HG02623 (cell line): ENCODE measurements at regions not wholly inside any gene's neighbourhood (a gene's known extent, or its start where the extent isn't known, plus 50 kb on each side); places are given as distances from the start of the nearest gene placed in this dataset.
"Not testable (repeated sequence)": the region's sequence is repeated elsewhere in the genome, so short reads cannot be mapped to it uniquely, and the experiment has no call there.

Experiments used
- ATAC-seq: cut with Tn5 transposase; IDR thresholded peaks from one replicate; pipeline ENCODE4 v1.9.1; 2021; ENCODE audit warnings: moderate library complexity; ENCODE audit not compliant: unreplicated experiment

DNA sequence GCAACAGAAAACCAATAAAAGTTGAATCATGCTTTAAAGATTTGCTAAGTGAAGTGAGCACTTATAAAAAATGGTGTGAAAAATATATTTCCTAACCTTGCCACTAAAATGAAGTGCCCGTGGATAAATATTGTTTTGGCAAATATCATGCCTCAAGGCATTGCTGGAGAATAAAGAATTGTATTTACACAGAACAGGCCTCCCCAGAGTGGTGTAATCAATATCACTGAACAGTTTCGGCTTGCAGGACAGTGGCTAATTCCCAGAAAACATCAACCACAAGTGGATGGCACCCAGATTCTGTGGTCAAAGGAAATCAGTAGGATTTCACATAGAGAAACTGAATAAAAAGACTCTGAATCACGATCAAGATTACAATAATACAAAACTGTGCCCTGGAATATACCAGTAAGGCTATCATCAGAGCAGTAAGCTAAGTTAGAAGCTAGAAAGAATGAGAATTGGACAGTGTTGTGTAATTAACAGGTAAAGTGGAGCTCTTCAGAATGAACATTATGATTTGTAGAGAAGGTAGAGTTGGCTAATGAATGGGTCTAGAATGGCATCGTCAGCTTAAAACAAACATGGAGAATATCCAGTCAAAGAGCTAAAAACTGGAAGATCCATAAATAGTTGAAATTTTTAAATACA lies 1026.9 kb upstream of the ADGRB3 start:
- no peak for ATAC-seq

DNA sequence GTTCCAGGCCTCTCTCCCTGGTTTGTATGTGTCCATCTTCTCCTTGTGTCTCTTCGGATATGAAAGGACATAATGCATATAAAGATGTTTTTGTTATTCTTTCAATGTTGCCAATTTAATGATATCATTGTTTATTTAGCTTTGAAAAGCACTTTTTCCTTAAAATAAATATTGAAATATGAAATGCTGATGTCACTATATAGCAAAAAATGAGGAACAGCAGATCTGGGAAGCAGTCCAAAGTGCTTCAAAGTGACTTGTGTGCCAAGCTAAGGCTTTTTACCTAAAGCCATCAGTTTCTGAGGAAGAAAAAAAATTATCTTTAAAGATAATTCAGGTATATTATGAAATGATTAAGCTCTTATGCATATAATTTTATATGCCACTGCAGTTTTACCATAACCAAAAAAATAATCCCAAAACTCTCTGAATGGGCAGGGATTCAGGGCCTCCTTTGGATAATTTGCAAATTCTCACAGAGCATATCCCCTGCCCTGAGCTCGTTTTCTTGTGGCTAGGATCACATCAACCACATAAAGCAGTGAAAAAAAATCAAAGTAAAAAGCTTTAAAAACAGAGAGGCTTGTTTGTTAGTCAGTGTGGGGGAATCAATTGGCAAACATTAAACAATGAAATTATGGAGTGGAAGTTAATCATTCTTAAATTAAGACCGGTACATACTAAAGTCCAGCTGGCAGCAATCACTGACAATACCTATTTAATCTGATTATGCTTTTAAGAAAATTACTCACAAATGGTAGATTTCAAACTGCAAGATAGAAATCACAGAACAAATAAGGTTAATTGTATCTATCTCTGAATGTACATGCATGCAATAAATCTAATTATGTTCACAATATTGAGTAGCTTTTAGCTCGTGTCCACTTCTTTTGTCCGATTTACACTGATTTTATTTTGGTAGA lies 1027.9 kb upstream of the ADGRB3 start:
- no peak for ATAC-seq

DNA sequence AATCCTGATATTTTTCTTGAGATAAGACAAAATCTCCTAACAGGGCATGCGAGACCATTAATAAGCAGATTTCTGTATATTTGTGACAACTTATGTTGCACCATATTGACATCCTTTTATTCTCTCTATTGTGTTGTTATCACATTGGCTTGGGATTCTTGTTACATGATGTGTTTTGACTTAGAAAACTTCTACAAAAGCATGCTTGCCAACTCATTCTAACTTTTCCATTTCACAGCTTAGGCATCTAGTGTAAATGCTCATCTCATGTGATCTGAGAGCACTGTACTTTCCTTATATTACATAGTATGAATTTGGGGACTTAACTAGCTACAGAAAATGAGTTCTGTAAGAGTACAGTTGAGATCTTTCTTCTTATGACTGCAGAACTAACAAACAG lies 1040.7 kb upstream of the ADGRB3 start:
- ATAC-seq: no peak

DNA sequence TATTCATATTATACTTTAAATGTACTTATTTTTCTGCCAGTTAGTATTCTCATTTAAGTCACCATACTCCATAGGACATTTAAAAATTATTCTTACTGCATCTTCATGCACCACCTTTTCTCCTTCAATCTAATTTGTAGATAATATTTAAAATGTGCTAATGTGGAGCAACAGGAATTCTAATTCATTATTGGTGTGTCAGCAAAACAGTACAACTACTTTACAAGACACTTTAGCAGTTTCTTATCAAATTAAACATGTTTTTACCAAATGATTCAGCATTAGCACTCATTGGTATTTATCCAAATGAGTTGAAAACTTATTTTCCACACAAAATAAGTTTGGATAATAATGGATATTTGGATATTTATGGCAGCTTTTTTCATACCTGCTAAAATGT lies 1041.8 kb upstream of the ADGRB3 start:
- no peak for ATAC-seq

DNA sequence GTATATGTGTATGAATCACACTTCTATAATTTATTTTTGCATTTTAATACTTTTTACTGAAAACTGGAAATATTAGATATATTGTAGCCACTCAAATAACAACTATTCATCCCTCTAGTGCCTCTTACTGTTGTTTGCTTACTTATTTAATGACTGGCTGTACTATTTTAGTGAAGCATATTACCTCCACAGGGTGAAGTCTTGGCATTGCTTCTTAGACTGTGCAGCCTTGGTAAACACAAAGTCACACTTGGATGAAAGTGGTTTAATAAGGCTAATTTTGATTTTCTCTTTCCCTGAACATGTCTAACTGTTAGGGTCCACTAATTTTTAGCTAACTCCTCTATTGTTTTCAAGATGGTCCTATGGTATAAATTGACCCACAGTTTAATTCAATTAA lies 1043.2 kb upstream of the ADGRB3 start:
- ATAC-seq: no peak

DNA sequence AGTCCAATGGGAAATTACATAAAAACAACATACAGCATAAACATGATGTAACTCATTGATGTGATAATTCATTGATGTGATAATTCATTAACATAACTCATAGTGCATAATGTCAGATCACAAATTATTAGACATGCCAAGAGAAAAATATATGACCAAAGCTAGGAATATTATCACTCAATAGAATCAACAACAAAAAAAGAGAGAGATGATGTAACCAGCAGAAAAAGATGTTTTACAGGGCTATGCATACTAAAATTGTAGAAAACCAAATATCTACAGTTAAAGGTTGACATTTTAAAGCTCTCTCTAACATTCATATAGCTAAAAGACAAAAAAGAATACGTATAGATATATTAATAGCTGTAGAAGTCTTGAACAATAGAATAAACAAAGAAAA lies 1067.2 kb upstream of the ADGRB3 start:
- no peak for ATAC-seq

DNA sequence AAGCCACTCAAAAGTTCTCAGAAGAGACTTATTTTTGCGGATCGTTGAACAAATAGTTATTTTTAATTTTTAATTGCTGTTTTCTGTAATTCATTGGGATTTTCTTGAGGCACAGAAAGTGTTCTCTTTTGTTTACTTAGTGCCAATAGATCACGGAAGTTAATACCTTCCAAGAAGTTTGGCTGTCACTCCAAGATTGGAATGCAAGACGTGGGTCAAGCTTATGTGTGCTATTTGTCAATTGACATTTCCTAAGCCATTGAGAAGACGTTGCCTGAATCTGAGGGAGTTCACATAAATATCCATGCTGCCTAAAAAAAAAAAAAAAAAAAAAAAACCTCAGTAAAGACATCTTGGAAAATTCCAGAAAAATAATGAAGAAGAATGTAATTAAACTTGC lies 1071.4 kb upstream of the ADGRB3 start:
- ATAC-seq: no peak

DNA sequence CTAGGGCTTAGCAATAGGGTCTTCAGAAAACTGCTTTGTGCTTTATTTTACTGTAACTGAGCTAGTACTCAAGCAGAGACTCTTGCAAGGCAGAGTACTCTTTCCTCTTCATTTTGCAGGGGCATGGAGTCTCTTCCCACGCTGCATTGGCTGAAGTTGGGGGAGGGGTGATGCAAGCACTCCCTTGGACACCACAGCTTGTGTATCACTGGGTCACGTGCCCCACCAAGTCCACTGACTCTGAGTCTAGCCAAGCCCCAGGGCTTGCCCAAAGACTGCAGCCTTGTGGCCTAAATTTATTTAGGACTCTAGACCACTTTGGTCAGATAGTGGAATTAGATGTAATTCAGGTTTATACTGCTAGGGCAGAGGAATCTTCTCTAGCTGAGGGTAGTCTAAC lies 1075.0 kb upstream of the ADGRB3 start:
- no peak for ATAC-seq

DNA sequence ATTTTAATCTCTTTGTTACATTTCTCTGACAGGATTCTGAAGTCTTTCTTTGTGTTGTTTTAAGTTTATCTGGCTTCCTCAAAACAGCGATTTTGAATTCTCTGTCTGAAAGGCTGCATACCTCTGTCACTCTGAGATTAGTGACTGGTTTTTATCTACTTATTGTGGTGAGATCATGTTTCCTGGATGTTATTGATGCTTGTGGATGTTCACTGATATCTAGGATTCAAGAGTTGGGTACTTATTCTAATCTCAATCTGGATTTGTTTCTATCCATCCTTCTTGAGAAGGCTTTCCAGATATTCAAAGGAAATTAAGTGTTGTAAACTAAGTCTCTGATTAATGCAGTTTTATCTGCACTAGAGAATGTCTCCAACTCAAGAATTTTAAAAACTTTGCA lies 1076.1 kb upstream of the ADGRB3 start:
- ATAC-seq: no peak

DNA sequence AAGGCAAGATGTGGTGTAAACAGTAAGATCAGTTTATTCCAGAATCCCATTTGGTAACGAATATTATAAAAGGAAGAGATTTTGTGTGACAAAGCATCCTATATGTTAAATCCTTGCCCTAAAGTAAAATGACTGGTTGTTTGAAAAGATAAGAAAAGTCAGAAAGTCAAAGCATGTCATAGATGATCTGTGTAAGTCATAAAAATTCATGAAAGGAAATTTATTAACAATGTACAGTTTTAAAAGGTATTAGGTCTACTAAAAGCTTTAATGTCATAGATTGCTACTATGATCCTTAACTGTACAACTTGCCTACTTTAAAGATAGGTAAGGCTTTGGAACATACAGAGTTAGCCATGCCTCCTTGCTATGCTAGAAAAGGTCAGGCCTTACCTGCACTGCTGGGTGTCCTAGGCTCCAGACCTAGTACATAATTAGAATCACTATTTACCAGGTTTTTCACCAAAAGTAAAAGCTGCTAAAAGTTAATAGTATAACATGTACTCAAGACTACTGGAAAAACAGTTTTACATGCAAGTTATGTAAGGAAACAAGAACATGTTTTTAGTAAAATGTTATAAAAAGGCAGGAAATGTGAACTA lies 1090.1 kb upstream of the ADGRB3 start:
- no peak for ATAC-seq

DNA sequence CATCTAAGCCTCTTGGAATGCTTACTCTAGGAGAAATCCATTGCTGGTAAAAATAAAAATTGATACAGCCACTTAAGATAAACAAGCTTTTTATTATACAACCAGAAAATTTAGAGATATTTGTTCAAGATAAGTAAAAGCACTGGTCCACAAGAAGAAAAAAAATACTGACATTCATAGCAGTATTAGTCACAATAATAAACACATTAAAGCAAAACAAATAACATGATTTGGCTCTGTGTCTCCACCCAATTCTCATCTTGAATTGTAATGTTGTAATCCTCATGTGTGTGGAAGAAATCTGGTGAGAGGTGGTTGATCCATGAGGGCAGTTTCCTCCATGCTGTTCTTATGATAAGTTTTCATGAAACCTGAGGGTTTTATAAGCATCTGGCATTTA lies 1093.5 kb upstream of the ADGRB3 start:
- no peak for ATAC-seq

DNA sequence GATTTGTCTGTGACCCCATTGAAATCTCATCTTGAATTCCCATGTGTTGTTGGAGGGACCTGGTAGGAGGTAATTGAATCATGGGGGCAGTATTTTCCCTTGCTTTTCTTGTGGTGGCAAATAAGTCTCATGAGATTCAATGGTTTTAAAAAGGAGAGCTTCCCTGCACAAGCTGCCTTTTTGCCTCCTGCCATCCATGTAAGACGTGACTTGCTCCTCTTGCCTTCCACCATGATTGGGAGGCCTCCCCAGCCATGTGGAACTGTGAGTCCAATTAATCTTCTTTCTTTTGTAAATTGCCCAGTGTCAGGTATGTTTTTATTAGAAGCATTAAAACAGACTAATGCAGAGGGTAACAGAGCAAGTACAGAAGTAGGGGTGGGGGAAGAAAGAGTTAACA lies 1097.0 kb upstream of the ADGRB3 start:
- ATAC-seq: no peak

DNA sequence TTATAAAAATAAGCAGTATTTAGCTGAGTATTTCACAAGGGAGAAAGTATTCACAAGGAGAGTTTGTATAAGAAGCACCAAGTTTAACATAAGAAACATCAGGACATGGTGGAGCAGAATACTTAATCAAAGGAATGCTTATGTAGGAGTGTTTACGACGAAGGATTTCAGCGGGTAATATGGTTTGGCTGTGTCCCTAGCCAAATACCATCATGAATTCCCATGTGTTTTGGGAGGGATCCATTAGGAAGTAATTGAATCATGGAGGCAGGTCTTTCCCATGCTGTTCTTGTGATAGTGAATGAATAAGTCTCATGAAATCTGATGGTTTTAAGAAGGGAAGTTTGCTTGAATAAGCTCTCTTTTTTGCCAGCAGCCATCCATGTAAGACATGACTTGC lies 1099.1 kb upstream of the ADGRB3 start:
- ATAC-seq: no peak

DNA sequence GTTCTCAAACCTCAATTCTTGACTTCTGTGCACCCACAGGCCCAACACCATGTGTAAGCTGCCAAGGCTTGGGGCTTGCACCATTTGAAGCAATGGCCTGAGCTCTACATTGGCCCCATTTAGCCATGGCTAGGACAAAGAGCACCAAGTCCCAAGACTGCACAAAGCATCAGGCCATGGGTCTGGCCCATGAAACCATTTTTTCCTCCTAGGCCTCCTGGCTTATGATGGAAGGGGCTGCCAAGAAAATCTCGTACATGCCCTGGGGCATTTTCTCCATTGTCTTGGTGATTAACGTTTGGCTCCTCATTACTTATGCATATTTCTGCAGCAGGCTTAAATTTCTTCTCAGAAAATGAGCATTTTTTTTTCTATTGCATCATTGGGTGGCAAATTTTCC lies 1128.7 kb upstream of the ADGRB3 start:
- ATAC-seq: no peak

DNA sequence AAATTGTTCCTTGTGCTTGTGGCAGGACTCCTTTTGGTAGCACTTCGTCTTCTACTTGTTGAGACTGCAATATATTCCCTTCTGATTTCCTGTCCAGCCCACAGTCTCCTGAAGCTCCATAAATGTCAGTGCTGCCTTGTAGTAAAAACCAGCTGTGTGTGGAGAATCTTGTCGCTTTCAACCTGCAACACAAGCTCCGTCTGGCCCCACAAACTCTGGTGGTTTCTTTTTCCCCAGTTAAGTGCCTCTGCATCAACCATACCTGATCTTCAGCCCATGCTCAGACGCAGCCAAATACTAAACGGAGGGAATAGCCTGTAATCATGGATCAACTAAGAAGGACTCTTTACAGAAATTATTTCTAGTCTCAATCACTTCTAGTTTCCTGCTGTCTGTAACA lies 1133.3 kb upstream of the ADGRB3 start:
- no peak for ATAC-seq

DNA sequence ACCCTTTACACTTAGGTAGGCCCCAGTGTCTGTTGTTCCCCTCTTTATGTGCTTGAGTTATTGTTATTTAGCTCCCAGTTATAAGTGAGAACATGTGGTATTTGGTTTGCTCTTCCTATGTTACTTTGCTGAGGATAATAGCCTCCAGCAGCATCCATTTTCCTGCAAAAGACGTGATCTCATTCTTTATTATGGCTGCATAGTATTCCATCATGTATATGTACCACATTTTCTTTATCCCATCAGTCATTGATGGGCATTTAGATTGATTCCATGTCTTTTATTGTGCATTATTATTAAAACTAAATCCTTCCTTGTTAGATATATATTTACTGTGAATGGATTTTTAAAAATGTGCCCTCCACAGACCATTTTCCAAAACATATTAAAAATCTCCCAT lies 1137.3 kb upstream of the ADGRB3 start:
- ATAC-seq: no peak

DNA sequence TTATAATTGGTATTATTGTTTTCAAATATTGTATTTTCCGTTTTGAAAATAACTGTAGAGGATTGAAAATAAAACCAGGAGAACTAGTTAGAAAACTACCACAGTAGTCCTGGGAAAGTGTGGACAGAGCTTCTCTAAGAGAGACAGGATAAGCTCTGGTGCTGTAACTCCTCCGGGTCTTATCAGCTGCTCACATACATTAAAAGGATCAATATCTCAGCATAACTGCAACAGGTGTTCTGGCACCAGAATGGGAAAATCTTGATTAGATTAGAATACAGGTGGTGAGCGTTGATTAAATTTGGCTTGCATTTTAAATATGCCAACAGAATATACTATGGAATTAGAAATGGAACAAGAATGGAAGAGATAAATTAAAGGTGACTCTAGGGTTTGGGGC lies 1138.9 kb upstream of the ADGRB3 start:
- no peak for ATAC-seq

DNA sequence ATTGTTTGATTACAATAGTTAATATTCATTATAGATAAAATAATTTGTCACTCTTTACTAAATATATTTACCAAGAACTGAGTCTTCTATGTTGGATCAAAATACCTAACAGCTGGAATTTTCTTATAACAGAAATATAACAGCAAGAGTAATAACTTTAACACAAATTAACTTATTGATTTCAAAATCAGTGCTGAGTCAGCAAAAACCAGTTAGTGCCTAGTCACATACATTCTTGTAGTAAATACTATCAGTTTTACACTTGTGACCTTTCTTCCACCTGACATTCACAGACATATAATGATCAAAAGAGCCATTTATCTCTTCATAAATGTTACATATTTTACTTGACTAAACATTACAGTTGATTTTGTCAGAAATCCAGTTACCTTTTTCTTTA lies 1141.4 kb upstream of the ADGRB3 start:
- ATAC-seq: no peak

DNA sequence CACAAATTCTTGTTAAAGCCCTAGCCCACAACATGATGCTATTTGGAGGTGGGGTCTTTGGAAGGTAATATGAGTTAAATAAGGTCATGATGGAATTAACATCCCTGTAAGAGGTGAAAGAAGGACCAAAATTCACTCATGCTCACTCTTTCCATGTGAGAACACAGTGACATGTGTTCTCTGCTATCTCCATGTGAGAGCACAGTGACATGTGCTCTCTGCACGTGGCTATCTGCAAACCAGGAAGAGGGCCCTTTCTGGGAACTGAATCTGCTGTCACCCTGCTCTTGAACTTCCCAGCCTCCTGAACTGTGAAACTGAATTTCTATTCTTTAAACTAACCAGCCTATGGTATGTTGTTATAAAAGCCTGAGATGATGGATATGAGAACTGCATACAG lies 1159.4 kb upstream of the ADGRB3 start:
- no peak for ATAC-seq

DNA sequence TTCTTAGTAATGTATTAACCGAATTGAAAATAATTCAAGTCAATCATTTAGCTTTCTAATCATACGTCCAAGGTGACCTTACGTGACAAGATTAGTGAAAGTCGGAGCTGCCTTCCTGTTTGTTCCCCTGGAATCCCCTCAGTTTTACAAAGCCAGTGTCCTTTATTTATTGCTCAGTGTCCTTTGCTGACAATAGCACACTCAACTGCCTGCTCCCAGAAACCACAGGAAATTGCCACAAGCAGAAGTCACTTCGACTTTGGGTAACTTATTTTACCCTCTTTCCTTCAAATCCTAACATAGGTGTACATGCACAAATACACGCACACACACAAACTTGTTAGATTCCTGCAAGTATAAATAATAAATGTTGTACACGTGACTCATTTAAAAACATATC lies 1167.7 kb upstream of the ADGRB3 start:
- ATAC-seq: no peak

DNA sequence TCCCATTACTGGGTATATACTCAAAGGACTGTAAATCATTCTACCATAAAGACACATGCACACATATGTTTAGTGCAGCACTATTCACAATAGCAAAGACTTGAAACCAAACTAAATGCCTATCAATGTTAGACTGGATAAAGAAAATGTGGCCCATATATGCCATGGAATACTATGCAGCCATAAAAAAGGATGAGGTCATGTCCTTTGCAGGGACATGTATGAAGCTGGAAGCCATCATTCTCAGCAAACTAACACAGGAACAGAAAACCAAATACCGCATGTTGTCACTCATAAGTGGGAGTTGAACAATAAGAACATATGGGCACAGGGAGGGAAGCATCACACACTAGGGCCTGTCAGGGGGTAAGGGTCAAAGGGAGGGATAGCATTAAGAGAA lies 1172.4 kb upstream of the ADGRB3 start:
- ATAC-seq: not testable (repeated sequence)

DNA sequence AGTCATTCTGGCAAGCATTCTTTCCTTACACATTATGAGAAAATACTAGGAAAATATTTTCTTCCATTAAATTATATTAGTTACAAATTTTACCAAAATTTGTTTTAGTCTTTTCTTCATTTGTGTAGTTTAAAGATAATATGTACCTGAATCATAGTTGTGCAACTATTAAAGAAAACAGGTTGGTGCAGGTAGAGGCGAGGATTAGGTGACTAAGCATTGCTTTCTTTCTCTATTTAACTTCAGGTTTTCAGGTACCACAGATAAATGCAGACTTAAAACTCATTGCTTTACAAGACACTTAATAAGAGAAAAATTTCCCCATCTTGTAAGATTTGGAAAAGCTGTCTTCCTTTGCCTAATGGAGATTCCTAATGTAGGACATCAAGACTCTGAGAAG lies 1175.5 kb upstream of the ADGRB3 start:
- no peak for ATAC-seq
